ENCODE measurements at regions not wholly inside any gene's neighbourhood (a gene's known extent, or its start where the extent isn't known, plus 50 kb on each side); places are given as distances from the start of the nearest gene placed in this dataset.

- FAIRE-seq = no peak
Observed at GRCh38 chr3:59467476-59467875, 417.7 kb upstream of the CFAP20DC start.

More at GRCh38 chr3:59467476-59467875, 417.7 kb upstream of the CFAP20DC start:
- no peak for ATAC-seq
- TF ChIP-seq, protein P1, sequence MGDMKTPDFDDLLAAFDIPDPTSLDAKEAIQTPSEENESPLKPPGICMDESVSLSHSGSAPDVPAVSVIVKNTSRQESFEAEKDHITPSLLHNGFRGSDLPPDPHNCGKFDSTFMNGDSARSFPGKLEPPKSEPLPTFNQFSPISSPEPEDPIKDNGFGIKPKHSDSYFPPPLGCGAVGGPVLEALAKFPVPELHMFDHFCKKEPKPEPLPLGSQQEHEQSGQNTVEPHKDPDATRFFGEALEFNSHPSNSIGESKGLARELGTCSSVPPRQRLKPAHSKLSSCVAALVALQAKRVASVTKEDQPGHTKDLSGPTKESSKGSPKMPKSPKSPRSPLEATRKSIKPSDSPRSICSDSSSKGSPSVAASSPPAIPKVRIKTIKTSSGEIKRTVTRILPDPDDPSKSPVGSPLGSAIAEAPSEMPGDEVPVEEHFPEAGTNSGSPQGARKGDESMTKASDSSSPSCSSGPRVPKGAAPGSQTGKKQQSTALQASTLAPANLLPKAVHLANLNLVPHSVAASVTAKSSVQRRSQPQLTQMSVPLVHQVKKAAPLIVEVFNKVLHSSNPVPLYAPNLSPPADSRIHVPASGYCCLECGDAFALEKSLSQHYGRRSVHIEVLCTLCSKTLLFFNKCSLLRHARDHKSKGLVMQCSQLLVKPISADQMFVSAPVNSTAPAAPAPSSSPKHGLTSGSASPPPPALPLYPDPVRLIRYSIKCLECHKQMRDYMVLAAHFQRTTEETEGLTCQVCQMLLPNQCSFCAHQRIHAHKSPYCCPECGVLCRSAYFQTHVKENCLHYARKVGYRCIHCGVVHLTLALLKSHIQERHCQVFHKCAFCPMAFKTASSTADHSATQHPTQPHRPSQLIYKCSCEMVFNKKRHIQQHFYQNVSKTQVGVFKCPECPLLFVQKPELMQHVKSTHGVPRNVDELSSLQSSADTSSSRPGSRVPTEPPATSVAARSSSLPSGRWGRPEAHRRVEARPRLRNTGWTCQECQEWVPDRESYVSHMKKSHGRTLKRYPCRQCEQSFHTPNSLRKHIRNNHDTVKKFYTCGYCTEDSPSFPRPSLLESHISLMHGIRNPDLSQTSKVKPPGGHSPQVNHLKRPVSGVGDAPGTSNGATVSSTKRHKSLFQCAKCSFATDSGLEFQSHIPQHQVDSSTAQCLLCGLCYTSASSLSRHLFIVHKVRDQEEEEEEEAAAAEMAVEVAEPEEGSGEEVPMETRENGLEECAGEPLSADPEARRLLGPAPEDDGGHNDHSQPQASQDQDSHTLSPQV (IDR thresholded peaks at IDR 0.05) = no peak
- TF ChIP-seq, protein P2, sequence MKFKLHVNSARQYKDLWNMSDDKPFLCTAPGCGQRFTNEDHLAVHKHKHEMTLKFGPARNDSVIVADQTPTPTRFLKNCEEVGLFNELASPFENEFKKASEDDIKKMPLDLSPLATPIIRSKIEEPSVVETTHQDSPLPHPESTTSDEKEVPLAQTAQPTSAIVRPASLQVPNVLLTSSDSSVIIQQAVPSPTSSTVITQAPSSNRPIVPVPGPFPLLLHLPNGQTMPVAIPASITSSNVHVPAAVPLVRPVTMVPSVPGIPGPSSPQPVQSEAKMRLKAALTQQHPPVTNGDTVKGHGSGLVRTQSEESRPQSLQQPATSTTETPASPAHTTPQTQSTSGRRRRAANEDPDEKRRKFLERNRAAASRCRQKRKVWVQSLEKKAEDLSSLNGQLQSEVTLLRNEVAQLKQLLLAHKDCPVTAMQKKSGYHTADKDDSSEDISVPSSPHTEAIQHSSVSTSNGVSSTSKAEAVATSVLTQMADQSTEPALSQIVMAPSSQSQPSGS (IDR thresholded peaks at IDR 0.05; ENCODE audit: low read length) = no peak
- Histone ChIP-seq H3K9me3 (replicated peaks; ENCODE audit: control insufficient read depth, insufficient read depth, low read length) (peaks cover 7% of the 10 kb centered on the region; the same call in 2 of the 3 replicates), H3K4me1 (ENCODE audit: control insufficient read depth, insufficient read depth, low read length) (peaks cover 3% of the 10 kb centered on the region; the same call in 1 of the 2 replicates), H3K9ac (ENCODE audit: control insufficient read depth, insufficient read depth, low read length) (no peak overlapping the region), H2AFZ (ENCODE audit: control insufficient read depth, low read depth, low read length) (no peak overlapping the region), H3K27me3 (replicated peaks in 1 of 2; ENCODE audit: control insufficient read depth in 2 of 2, insufficient read depth in 2 of 2, low read length in 1 of 2) (no peaks in the 10 kb centered on the region), H3K4me3 (no peak overlapping the region), H4K20me1 (ENCODE audit: control insufficient read depth, insufficient read depth) (no peaks in the 10 kb centered on the region), H3K79me2 (ENCODE audit: control insufficient read depth, insufficient read depth, low read length) (no peaks in the 10 kb centered on the region), H3K27ac (ENCODE audit: control insufficient read depth, insufficient read depth) (no peak overlapping the region), H3K4me2 (ENCODE audit: control insufficient read depth, insufficient read depth) (no peak overlapping the region), H3K36me3 (ENCODE audit: control insufficient read depth in 2 of 2, insufficient read depth in 2 of 2, low read length in 1 of 2) (no peaks in the 10 kb centered on the region)
- POLR2A ChIA-PET = interaction anchor here (0.6 to 0.7 kb wide), 3 partner anchors 19 to 81 kb away, joined by 3 to 7 read pairs (median 6); no protein-coding TSS in a partner anchor
- no TSS peak for BruUV-seq (replicated peaks)
- RAD21 ChIA-PET (ENCODE audit: unreplicated experiment) = interaction anchor here (0.7 to 0.8 kb wide), 2 partner anchors 12 to 81 kb away, joined by 3 read pairs; no protein-coding TSS in a partner anchor
- intact Hi-C loops (cut with micrococcal nuclease; ENCODE audit: unreplicated experiment) = no loop called here
- no peak for DNase-seq (ENCODE audit: low read depth, low spot score)
- 68% methylated on average over 4 of the region's 4 CpGs for WGBS (ENCODE audit: insufficient coverage, insufficient replicate concordance, low lambda C conversion rate, missing lambda C conversion rate)
- in situ Hi-C loops (cut with MboI) = no loop called here
- CTCF ChIA-PET = interaction anchor here (2.1 kb wide), 1 partner anchor 11 kb away, joined by 8 read pairs; no protein-coding TSS in a partner anchor
- SMC1A ChIA-PET (ENCODE audit: uncharacterized antibody, unreplicated experiment) = interaction anchor here (1.6 kb wide), 1 partner anchor 90 kb away, joined by 4 read pairs; no protein-coding TSS in a partner anchor
